GM12892 (cell line): ENCODE measurements at regions not wholly inside any gene's neighbourhood (a gene's known extent, or its start where the extent isn't known, plus 50 kb on each side); places are given as distances from the start of the nearest gene placed in this dataset.

Source experiments
- POLR2A ChIP-seq: IDR thresholded peaks from 2 replicates; pipeline ENCODE4 v1.6.1; 2011; ENCODE audit warnings: low read depth, low read length, control low read depth
- POLR2AphosphoS5 ChIP-seq: IDR thresholded peaks from 2 replicates; pipeline ENCODE4 v1.6.1; 2011; ENCODE audit warnings: low read depth, low read length, control low read depth
- TAF1 ChIP-seq: IDR thresholded peaks from 2 replicates; pipeline ENCODE4 v1.6.1; 2011; ENCODE audit warnings: low read depth, mild to moderate bottlenecking, control low read depth, low read length, borderline replicate concordance

GRCh38 chr17:79414793-79415211, 196.0 kb downstream of the RBFOX3 start:
- TF ChIP-seq POLR2A (no peak), POLR2AphosphoS5 (no peak), TAF1 (no peak)
